ENCODE measurements at regions not wholly inside any gene's neighbourhood (a gene's known extent, or its start where the extent isn't known, plus 50 kb on each side); places are given as distances from the start of the nearest gene placed in this dataset.

- TF ChIP-seq CTCF (IDR thresholded peaks at IDR 0.05; ENCODE audit: poor library complexity, severe bottlenecking) (no peak), MXI1 (conservative IDR thresholded peaks at IDR 0.05; ENCODE audit: poor library complexity, severe bottlenecking) (no peak), RAD21 (conservative IDR thresholded peaks at IDR 0.05) (no peak)
These were observed 70.3 kb upstream of the MMP2 start for GRCh38 chr16:55408661-55409060.

All from neural cell (in vitro differentiated cells).